ENCODE measurements at regions not wholly inside any gene's neighbourhood (a gene's known extent, or its start where the extent isn't known, plus 50 kb on each side); places are given as distances from the start of the nearest gene placed in this dataset.
"Not testable (repeated sequence)": the region's sequence is repeated elsewhere in the genome, so short reads cannot be mapped to it uniquely, and the experiment has no call there.

DNA sequence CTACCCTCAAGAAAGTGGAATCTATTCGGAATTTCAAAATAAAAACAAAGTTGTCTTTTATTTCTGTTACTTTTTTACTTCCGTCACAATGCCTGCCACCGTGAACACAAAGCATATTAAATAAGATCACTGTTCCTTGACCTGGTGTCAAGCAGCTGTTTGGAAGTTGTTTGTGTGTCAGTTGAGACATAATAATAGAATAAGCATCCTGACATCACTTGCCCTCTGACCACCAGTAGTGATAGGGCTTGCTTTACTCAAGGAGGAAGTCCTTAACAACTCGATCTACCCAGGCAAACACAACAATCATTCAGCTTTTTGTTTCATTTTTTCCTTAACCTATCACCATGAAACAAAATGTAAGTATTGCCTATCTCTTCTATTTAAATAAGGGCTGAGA is 454.4 kb upstream of the RASGRP1 start:
- no peak overlapping the region for H3K27ac Mint-ChIP-seq
- no peaks in the 10 kb centered on the region for H3K4me1 Mint-ChIP-seq (ENCODE audit: low read depth in 2 of 2)
- peaks cover 0 to 1% of the 10 kb centered on the region in 2 donors for H3K9me3 Mint-ChIP-seq
- no peaks in the 10 kb centered on the region for H3K36me3 Mint-ChIP-seq (ENCODE audit: insufficient read depth)
- ATAC-seq (replicated peaks) (no peak), DNase-seq (no peak)
- no peak overlapping the region for H3K4me3 Mint-ChIP-seq
- H3K27me3 Mint-ChIP-seq, result peaks cover 15 to 33% of the 10 kb centered on the region in 2 donors

GRCh38 chr15:39021341-39021740 is 456.7 kb upstream of the RASGRP1 start:
- Mint-ChIP-seq H3K27ac (no peak overlapping the region), H3K9me3 (no peaks in the 10 kb centered on the region), H3K36me3 (ENCODE audit: insufficient read depth) (no peaks in the 10 kb centered on the region), H3K4me3 (no peak overlapping the region), H3K27me3 (peaks cover 23 to 52% of the 10 kb centered on the region in 2 donors), H3K4me1 (ENCODE audit: low read depth in 2 of 2) (no peaks in the 10 kb centered on the region)
- DNase-seq, result no peak
- no peak for ATAC-seq (replicated peaks)

DNA sequence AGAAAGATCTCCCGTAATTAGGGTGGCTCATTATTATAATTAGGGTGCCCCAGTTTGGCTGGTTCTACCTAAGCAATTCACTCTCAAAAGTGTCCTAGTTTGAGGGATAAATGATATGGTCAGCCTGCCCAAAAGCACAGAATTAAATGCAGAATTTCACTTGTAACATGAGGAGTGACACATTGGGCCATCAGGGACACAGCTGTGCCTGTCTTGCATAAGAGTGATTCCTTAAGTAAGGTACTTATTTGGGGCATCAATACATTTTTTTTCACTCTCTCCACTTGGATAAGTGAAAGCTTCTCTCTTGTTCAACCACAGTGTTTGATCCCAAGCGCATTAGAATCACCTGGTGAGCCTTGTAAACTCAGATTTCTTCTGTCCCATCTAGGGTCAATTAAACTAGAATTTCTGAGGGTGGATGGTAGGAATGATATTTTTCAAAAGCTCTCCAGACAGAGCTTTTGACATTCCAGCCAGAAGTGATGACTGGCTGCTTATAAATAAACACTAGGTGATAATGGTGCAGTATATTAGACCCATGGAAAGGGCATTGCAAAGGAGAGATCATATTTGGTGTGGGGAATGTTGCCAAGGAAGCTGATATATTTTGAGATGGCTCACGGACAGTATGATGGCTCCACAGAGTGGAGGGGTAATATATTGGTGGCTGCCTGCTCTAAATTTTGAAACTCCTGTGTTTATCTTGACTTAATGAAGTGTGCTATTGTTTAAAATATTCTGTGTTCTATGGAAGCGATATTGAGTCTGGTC is 458.1 kb upstream of the RASGRP1 start:
- H3K9me3 Mint-ChIP-seq, result no peaks in the 10 kb centered on the region
- H3K36me3 Mint-ChIP-seq (ENCODE audit: insufficient read depth), result no peaks in the 10 kb centered on the region
- peaks cover 23 to 52% of the 10 kb centered on the region in 2 donors for H3K27me3 Mint-ChIP-seq
- no peaks in the 10 kb centered on the region for H3K4me1 Mint-ChIP-seq (ENCODE audit: low read depth in 2 of 2)
- ATAC-seq (replicated peaks), result no peak
- no peak overlapping the region for H3K4me3 Mint-ChIP-seq
- DNase-seq, result no peak
- H3K27ac Mint-ChIP-seq, result no peak overlapping the region

DNA sequence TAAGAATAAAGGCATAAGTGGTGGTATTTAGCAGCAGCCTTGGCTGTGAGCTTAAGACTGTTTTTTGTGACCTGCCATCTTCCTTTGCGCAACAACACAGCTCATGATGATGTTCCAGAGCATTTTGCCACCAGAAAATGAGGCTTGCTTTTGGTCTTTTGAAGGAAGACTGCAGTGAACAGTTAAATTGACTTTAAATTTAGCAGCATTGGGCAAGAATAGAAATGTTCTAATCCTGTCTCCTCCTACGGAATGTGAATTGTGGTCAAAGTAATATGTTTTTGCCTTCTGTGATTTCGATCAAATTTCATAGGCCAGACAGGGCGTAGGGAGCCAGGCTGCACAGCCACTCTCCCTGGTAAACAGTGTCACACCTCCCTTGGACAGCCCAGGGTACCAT is 460.7 kb upstream of the RASGRP1 start:
- no peaks in the 10 kb centered on the region for H3K9me3 Mint-ChIP-seq
- no peaks in the 10 kb centered on the region for H3K36me3 Mint-ChIP-seq (ENCODE audit: insufficient read depth)
- DNase-seq (no peak), ATAC-seq (replicated peaks) (no peak)
- H3K27me3 Mint-ChIP-seq, result peaks cover 27 to 36% of the 10 kb centered on the region in 2 donors
- H3K27ac Mint-ChIP-seq, result no peak overlapping the region
- H3K4me3 Mint-ChIP-seq, result no peak overlapping the region
- no peaks in the 10 kb centered on the region for H3K4me1 Mint-ChIP-seq (ENCODE audit: low read depth in 2 of 2)

GRCh38 chr15:39025881-39026280 is 461.3 kb upstream of the RASGRP1 start:
- ATAC-seq (replicated peaks) (no peak), DNase-seq (no peak)
- H3K36me3 Mint-ChIP-seq (ENCODE audit: insufficient read depth), result no peaks in the 10 kb centered on the region
- H3K27me3 Mint-ChIP-seq, result peaks cover 27 to 42% of the 10 kb centered on the region in 2 donors
- no peaks in the 10 kb centered on the region for H3K9me3 Mint-ChIP-seq
- H3K4me3 Mint-ChIP-seq, result no peak overlapping the region
- no peak overlapping the region for H3K27ac Mint-ChIP-seq
- H3K4me1 Mint-ChIP-seq (ENCODE audit: low read depth in 2 of 2), result no peaks in the 10 kb centered on the region

DNA sequence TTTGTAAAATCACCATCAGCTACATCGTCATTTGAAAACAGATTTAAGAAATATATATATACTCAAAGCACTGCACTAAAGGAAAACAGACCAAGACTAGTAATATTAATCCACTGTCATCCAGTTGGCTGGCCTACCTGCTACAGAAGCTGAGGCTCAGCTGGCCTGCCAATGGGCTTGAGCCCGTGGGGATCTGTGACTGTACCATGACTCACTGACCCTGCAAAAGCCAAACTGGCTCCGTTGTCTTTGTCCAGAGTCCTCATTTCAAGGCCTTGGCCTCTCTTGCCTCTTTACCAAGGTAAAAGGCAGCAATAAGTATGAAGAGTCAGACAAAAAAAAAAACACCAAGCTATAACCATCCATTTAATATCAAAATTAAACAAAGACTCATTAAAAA is 463.5 kb upstream of the RASGRP1 start:
- H3K9me3 Mint-ChIP-seq, result no peaks in the 10 kb centered on the region
- ATAC-seq (replicated peaks) (no peak), DNase-seq (no peak)
- no peak overlapping the region for H3K27ac Mint-ChIP-seq
- H3K4me1 Mint-ChIP-seq (ENCODE audit: low read depth in 2 of 2), result no peaks in the 10 kb centered on the region
- peaks cover 26 to 45% of the 10 kb centered on the region in 2 donors for H3K27me3 Mint-ChIP-seq
- H3K4me3 Mint-ChIP-seq, result no peak overlapping the region
- H3K36me3 Mint-ChIP-seq (ENCODE audit: insufficient read depth), result no peaks in the 10 kb centered on the region

- Mint-ChIP-seq H3K9me3 (no peaks in the 10 kb centered on the region), H3K27ac (no peak overlapping the region), H3K4me1 (ENCODE audit: low read depth in 2 of 2) (no peaks in the 10 kb centered on the region), H3K36me3 (ENCODE audit: insufficient read depth) (no peaks in the 10 kb centered on the region), H3K27me3 (peaks cover 28 to 41% of the 10 kb centered on the region in 2 donors), H3K4me3 (no peak overlapping the region)
- DNase-seq (no peak), ATAC-seq (replicated peaks) (no peak)
Measured at GRCh38 chr15:39029741-39030140, 465.1 kb upstream of the RASGRP1 start.

GRCh38 chr15:39030291-39031070 is 465.9 kb upstream of the RASGRP1 start:
- H3K27me3 Mint-ChIP-seq, result peaks cover 25 to 35% of the 10 kb centered on the region in 2 donors
- DNase-seq (no peak), ATAC-seq (replicated peaks) (no peak)
- H3K9me3 Mint-ChIP-seq, result peaks cover 0 to 1% of the 10 kb centered on the region in 2 donors
- no peak overlapping the region for H3K27ac Mint-ChIP-seq
- no peaks in the 10 kb centered on the region for H3K4me1 Mint-ChIP-seq (ENCODE audit: low read depth in 2 of 2)
- H3K4me3 Mint-ChIP-seq, result no peak overlapping the region
- no peaks in the 10 kb centered on the region for H3K36me3 Mint-ChIP-seq (ENCODE audit: insufficient read depth)

- Mint-ChIP-seq H3K27ac (no peak overlapping the region), H3K27me3 (peaks cover 25 to 30% of the 10 kb centered on the region in 2 donors), H3K36me3 (ENCODE audit: insufficient read depth) (no peaks in the 10 kb centered on the region), H3K9me3 (peaks cover 0 to 1% of the 10 kb centered on the region in 2 donors), H3K4me3 (no peak overlapping the region), H3K4me1 (ENCODE audit: low read depth in 2 of 2) (no peaks in the 10 kb centered on the region)
- ATAC-seq (replicated peaks) (no peak), DNase-seq (no peak)
Measured at GRCh38 chr15:39031596-39031995, 467.0 kb upstream of the RASGRP1 start.

DNA sequence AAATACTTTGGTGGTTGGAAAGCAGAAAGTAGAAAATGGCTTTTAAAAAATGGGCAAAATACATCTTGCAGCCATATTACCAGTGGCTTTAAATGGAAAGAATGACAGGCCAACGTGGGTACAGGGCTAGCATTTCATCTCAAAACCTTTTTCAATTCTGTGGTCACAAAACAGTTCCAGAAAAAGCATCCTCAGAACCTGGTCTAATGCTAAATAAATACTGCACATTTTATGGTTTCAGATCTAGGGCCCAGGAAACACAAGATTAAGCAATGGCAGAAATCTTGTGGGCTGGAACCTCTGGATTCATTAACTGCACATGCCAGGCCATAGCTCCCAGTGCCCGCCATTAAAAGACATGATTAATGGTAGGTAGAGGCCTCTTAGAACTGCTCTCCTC is 470.2 kb upstream of the RASGRP1 start:
- H3K9me3 Mint-ChIP-seq, result peaks cover 0 to 1% of the 10 kb centered on the region in 2 donors
- peaks cover 14 to 32% of the 10 kb centered on the region in 2 donors for H3K27me3 Mint-ChIP-seq
- DNase-seq, result no peak
- no peak for ATAC-seq (replicated peaks)
- H3K4me1 Mint-ChIP-seq (ENCODE audit: low read depth in 2 of 2), result no peaks in the 10 kb centered on the region
- H3K27ac Mint-ChIP-seq, result no peak overlapping the region
- H3K36me3 Mint-ChIP-seq (ENCODE audit: insufficient read depth), result no peaks in the 10 kb centered on the region
- no peak overlapping the region for H3K4me3 Mint-ChIP-seq

DNA sequence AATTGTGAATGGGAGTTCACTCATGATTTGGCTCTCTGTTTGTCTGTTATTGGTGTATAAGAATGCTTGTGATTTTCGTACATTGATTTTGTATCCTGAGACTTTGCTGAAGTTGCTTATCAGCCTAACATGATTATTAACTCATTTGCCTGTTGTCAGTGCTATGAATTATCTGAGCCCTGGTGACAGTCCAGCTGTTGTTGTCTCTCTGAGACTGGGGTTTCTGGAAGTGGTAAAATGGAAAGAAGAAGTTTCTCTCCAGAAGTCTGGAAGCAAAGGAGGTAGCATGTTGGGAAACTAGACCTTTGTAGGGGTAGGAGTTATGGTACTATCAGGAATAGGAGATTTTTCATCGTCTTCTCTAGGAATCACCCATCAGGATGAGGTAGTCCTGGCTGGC is 473.0 kb upstream of the RASGRP1 start:
- H3K27me3 Mint-ChIP-seq, result peaks cover 35 to 37% of the 10 kb centered on the region in 2 donors
- H3K4me3 Mint-ChIP-seq; H3K27ac Mint-ChIP-seq; DNase-seq; H3K4me1 Mint-ChIP-seq (ENCODE audit: low read depth in 2 of 2); H3K9me3 Mint-ChIP-seq; ATAC-seq (replicated peaks); H3K36me3 Mint-ChIP-seq (ENCODE audit: insufficient read depth): not testable (repeated sequence)

- no peaks in the 10 kb centered on the region for H3K36me3 Mint-ChIP-seq (ENCODE audit: insufficient read depth)
- no peak for DNase-seq
- no peaks in the 10 kb centered on the region for H3K9me3 Mint-ChIP-seq
- no peak overlapping the region for H3K4me3 Mint-ChIP-seq
- H3K4me1 Mint-ChIP-seq (ENCODE audit: low read depth in 2 of 2), result no peaks in the 10 kb centered on the region
- ATAC-seq (replicated peaks), result no peak
- H3K27me3 Mint-ChIP-seq, result peaks cover 34 to 41% of the 10 kb centered on the region in 2 donors
- no peak overlapping the region for H3K27ac Mint-ChIP-seq
Measured at GRCh38 chr15:39040861-39041260, 476.2 kb upstream of the RASGRP1 start.

- H3K27me3 Mint-ChIP-seq, result peaks cover 34 to 44% of the 10 kb centered on the region in 2 donors
- DNase-seq (no peak), ATAC-seq (replicated peaks) (no peak)
- H3K36me3 Mint-ChIP-seq (ENCODE audit: insufficient read depth), result no peaks in the 10 kb centered on the region
- H3K9me3 Mint-ChIP-seq, result no peaks in the 10 kb centered on the region
- H3K4me3 Mint-ChIP-seq, result no peak overlapping the region
- H3K4me1 Mint-ChIP-seq (ENCODE audit: low read depth in 2 of 2), result no peaks in the 10 kb centered on the region
- H3K27ac Mint-ChIP-seq, result no peak overlapping the region
Measured at GRCh38 chr15:39041979-39042495, 477.4 kb upstream of the RASGRP1 start.
